ENCODE measurements at regions not wholly inside any gene's neighbourhood (a gene's known extent, or its start where the extent isn't known, plus 50 kb on each side); places are given as distances from the start of the nearest gene placed in this dataset.

DNA sequence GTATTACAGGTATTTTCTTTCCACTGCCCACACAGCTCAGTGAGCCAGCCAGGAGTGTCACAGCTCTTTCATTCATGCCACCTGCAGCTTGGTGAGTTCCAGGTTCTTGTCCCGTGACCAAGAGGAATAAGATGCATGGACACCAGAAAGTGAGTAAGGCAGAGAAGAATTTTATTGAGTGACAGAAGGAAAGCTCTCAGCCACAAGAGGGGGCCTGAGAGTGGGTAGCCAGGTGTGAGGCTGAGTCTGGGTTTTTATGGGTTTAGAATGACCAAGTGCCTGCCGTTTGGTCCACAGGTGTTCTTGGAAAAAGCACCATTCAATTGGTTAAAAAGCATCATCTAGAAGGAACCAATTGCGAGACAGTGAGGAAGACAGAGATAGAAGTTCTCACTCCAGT lies 1097.1 kb upstream of the SLC39A10 start:
- TF ChIP-seq ZNF121 (tag by site-specific recombination; IDR thresholded peaks at IDR 0.05) (no peak), HOXA7 (CRISPR knock-in tag; IDR thresholded peaks at IDR 0.05; ENCODE audit: borderline replicate concordance) (no peak), ZNF155 (tag by site-specific recombination; IDR thresholded peaks at IDR 0.05) (no peak), ZNF2 (tag by site-specific recombination; IDR thresholded peaks at IDR 0.05) (no peak), ZNF311 (tag by site-specific recombination; IDR thresholded peaks at IDR 0.05; ENCODE audit: borderline replicate concordance) (no peak)
- TF ChIP-seq, protein P1, sequence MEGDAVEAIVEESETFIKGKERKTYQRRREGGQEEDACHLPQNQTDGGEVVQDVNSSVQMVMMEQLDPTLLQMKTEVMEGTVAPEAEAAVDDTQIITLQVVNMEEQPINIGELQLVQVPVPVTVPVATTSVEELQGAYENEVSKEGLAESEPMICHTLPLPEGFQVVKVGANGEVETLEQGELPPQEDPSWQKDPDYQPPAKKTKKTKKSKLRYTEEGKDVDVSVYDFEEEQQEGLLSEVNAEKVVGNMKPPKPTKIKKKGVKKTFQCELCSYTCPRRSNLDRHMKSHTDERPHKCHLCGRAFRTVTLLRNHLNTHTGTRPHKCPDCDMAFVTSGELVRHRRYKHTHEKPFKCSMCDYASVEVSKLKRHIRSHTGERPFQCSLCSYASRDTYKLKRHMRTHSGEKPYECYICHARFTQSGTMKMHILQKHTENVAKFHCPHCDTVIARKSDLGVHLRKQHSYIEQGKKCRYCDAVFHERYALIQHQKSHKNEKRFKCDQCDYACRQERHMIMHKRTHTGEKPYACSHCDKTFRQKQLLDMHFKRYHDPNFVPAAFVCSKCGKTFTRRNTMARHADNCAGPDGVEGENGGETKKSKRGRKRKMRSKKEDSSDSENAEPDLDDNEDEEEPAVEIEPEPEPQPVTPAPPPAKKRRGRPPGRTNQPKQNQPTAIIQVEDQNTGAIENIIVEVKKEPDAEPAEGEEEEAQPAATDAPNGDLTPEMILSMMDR (tag by site-specific recombination; IDR thresholded peaks at IDR 0.05) = no peak
- TF ChIP-seq, protein P2, sequence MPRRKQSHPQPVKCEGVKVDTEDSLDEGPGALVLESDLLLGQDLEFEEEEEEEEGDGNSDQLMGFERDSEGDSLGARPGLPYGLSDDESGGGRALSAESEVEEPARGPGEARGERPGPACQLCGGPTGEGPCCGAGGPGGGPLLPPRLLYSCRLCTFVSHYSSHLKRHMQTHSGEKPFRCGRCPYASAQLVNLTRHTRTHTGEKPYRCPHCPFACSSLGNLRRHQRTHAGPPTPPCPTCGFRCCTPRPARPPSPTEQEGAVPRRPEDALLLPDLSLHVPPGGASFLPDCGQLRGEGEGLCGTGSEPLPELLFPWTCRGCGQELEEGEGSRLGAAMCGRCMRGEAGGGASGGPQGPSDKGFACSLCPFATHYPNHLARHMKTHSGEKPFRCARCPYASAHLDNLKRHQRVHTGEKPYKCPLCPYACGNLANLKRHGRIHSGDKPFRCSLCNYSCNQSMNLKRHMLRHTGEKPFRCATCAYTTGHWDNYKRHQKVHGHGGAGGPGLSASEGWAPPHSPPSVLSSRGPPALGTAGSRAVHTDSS (tag by site-specific recombination; IDR thresholded peaks at IDR 0.05) = no peak
- TF ChIP-seq, protein P3, sequence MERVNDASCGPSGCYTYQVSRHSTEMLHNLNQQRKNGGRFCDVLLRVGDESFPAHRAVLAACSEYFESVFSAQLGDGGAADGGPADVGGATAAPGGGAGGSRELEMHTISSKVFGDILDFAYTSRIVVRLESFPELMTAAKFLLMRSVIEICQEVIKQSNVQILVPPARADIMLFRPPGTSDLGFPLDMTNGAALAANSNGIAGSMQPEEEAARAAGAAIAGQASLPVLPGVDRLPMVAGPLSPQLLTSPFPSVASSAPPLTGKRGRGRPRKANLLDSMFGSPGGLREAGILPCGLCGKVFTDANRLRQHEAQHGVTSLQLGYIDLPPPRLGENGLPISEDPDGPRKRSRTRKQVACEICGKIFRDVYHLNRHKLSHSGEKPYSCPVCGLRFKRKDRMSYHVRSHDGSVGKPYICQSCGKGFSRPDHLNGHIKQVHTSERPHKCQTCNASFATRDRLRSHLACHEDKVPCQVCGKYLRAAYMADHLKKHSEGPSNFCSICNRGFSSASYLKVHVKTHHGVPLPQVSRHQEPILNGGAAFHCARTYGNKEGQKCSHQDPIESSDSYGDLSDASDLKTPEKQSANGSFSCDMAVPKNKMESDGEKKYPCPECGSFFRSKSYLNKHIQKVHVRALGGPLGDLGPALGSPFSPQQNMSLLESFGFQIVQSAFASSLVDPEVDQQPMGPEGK (tag by site-specific recombination; IDR thresholded peaks at IDR 0.05) = no peak
